HG02852 (cell line): ENCODE measurements at regions not wholly inside any gene's neighbourhood (a gene's known extent, or its start where the extent isn't known, plus 50 kb on each side); places are given as distances from the start of the nearest gene placed in this dataset.

Source experiments
- ATAC-seq: cut with Tn5 transposase; IDR thresholded peaks from one replicate; pipeline ENCODE4 v1.9.1; 2021; ENCODE audit warnings: mild to moderate bottlenecking, moderate library complexity; ENCODE audit not compliant: unreplicated experiment

DNA sequence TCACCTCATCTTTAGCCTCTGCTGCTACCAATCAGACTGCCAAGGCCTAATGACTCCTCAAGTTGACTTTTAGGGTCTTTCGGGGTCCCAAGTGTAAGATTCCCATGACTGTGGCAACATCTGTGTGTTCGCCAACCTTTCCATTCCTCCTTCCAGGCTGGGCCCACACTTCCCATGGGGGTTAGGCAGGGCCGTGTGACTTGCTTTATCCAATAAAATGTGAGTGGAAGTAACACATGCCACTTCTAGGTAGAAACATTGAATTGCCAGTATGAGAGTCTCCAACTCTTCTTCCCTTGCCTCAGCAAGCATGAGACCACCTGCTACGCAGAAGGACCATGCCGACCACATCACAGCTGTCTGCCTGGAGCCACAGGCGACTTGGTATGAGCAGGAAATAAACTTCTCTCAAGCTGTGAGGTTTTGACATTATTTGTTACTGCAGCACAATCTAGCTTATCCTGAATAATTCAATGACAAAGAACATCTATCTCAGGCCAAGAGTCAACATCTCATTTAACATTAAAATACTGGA lies 190.4 kb upstream of the IER5L start:
- no peak for ATAC-seq

DNA sequence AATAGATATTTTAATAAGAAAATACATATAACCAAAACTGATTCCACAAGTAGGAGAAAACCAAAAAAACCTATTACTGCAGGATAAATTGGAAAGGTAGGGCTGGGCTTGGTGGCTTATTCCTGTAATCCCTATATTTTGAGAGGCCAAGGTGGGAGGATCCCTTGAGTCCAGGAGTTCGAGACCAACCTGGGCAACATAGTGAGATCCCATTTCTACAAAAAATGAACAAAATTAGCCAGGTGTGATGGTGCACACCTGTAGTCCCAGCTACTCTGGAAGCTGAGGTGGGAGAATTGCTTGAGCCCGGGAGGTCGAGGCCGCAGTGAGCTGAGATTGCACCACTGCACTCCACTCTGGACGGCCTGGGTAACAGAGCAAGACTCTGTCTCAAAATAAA lies 189.2 kb upstream of the IER5L start:
- ATAC-seq, result no peak

DNA sequence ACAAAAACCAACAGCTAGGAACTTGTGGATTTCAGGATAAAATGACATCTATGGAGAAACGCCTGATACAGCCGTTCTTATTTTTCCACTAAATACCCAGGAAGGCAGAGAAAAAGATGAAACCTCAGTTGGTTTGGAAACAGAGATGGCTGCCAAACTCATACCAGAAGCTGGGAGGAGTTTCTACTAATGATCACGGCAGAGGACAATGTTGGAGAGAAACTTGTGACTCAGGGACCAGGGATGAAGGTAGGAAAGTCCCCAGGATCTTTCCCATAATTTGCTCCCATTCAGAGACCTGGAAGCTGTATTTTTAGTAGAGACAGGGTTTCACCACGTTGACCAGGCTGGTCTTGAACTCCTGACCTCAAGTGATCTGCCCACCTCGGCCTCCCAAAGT lies 187.1 kb upstream of the IER5L start:
- ATAC-seq, result no peak

DNA sequence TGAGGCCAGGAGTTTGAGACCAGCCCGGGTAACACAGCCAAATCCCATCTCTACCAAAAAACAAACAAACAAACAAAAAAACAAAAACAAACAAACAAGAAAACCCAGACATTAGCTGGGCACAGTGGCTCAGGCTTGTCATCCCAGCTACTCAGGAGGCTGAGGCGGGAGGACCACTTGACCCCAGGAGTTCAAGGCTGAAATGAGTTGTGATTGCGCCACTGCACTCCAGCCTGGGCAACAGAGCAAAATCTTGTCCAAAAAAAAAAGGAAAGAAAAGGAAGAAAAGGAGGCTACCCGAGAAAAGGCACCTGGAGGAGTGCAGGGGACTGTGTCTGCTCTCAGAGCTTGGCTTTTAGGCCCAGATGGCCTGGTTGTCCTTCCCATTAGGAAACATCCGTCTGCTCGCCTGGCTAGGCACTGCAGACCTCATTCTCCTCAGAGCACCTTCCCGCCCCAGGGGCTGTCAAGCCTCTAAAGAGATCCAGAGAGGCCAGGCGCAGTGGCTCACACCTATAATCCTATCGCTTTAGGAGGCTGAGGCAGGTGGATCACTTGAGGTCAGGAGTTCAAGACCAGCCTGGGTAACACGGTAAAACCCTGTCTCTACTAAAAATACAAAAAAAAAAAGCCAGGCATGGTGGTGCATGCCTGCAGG lies 185.3 kb upstream of the IER5L start:
- no peak for ATAC-seq

DNA sequence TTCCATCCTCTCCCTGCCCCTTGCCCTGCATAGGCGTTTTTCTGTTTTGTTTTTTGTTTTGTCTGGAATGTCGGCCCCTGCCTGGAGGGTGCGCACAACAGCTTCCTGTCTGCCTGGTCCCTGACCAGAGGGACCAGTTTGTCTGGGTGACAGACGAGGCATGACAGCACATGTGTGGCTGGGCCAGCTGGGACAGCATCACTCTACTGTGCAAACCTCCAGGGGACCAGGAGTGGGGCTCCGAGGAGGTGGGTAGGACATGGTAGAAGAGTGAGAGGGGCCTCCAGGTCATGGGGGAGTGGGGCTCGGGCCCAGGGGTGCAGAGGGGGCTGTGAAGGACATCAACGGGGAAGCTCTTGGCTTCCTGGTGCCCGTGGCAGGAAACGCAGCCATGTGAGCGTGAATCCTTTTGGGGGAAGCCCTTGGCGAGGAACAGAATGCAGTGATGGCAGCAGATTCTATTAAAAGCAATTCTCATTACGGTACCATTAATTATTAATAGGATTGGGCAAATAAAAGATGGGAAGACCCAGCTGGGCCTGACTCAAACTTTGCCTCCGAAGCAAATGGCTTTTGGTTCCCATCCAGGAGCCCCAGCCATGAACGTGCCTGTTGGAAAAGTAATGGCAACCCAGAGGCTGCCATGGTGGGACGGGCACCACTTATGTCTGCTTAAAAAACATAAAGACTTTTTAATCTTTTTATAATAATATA lies 184.4 kb upstream of the IER5L start:
- ATAC-seq, result no peak

DNA sequence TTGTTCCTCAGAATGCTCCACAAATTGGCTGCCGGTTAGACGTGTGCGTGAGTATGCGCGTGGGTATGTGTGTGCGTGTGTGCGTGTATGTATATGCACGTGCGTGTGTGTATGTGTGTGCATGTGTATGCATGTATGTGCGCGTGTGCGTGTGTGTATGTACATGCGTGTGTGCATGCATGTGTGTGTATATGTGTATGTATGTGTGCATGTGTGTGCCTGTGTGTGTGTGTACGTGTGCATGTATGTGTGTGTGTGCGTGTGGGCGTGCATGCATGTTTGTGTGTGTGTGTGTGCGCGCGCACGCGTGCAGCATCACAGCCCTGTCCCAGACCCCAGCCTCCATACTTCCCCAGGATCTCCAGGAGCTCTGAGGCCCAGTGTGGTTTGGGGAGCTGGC lies 183.1 kb upstream of the IER5L start:
- ATAC-seq, result no peak

DNA sequence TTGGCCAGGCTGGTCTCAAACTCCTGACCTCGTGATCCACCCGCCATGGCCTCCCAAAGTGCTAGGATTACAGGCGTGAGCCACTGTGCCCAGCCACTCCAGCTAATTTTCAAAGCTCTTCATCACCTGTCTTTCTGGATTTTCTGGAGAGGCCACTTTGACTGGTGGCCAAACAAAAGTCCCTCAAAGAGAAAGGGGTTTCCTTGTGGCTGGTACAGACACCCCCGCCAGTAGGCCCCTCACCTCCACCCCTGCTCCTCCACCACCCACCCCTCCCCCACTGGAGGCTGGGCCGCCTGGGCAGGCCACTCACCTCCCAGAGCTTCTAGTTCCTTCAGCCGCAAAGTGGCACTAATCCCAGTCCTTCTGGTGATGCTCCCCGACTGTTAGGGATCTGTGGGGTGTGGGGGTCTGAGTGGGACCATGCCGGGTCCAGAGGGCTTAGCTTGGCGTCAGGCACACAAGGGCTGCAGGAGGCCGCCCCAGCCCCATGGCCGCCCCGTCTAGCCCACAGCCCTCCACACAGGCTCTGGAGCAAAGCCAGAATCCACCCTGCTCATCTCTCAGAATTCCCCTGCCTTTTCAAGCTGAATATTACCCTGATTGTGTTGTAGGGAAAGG lies 182.0 kb upstream of the IER5L start:
- ATAC-seq, result no peak

DNA sequence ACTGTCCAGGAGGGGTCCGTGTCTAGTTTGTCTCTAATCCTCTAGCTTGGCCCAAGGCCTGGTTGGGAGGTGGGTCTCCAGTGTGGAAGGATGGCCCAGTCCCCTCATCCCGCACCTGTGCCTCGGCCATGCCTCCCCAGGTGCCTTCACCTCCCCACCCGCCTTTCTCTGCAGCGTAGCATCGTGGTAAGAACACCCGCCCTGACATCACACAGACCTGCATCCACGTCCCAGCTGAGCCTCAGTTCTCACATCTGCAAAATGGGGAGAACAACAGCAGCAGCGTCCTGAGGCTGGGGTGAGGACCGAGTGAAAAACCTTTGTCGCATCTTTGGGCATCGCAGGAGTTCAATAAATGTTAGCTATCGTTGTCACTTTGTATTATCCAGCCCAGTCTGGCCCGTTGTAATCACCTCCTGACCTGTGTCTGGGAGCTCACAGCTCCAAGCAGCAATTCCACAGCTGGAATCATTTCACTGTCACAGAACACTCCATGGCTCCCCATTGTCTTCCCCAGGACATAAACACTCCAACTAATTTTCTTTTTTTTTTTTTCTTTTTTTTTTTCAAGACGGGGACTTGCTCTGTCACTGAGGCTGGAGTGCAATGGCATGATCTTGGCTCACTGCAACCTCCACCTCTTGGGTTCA lies 181.2 kb upstream of the IER5L start:
- ATAC-seq, result no peak

DNA sequence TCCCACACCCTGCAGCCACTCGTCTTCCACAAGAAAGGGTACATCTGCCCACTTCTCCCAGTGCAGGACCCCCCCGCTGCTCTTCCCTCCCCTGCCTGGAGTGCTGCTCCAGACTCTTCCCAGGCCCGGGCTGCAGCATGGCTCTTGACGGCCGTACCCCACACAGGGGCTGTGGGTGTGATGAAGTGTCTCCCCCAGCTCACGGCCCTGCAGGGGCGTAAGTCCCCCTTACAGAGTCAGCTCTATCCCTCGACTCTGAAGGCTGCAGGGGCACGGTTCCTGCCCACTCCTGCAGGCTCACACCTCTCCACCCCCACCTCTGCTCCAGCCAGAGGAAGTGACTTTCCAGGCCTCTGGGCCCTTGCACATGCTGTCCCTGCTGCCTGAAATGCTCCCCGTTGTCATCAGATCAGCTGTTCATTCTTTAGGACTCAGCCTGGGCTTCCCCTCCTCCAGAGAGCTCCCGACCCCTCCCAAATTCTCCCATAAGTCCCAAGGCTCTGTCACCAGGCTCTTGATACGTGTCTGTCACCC lies 180.6 kb upstream of the IER5L start:
- no peak for ATAC-seq

DNA sequence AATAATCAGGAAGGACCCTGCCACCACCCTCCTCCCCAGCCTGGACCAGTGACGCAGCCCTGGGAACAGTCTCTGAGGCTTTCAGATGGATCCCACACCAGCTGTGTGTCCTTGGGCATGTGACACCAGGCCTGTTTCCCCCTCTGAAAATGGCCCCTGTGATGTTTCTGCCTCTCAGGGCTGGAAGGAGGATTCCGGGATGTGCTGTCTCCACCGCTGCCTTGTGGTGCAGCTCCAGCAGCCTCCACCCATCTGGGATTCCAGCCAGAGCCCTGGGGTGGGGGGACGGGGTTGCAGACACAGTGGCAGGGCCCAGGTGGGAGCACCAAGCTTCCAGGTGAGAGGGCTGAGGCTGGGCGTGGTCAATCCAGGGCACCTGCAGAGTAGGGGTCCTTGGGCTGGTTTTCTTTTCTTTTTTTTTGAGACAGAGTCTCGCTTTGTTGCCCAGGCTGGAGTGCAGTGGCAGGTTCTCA lies 179.7 kb upstream of the IER5L start:
- ATAC-seq, result no peak

DNA sequence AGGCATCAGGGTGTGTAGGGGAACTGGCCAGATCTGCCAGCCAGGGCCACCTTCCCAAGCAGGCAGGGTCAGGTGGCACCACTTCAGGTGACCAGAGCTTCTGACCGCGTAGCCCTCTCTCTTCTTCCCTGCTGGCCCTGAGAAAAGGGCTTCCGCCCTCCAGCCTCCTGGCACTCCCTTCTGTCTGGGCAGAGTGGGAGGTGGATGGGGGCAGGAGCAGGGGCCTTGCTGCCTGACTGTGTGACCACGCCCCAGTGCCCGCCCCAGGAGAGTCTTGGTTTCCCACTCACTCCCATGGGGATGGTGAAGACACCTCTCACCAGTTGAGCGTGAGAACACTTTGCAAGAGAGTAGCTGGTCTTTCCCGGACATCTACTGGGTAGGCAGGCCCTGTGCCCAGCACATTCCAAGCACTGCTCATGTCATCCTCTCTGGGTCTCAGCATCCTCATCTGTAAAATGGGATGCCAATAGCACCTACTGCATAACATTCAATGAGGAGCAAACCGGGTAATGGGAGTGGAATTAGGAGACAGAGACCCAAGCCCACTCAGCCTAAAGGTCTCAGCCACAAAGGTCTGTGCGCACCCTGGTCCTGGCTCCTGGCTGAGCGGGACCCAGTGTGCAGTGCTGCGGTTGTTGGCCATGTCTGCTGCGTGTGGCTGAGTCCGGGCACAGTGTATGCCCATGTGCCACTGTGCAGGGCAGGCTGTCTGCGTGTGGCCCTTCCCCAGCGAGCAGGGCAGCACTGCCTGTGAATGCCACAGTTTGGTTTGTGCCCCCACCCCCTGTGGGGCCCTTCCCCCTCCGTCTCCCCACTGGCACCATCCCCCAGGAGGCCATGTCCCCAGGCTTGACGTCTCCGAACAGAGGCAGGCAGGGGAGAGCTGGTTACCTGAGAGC lies 179.1 kb upstream of the IER5L start:
- no peak for ATAC-seq

DNA sequence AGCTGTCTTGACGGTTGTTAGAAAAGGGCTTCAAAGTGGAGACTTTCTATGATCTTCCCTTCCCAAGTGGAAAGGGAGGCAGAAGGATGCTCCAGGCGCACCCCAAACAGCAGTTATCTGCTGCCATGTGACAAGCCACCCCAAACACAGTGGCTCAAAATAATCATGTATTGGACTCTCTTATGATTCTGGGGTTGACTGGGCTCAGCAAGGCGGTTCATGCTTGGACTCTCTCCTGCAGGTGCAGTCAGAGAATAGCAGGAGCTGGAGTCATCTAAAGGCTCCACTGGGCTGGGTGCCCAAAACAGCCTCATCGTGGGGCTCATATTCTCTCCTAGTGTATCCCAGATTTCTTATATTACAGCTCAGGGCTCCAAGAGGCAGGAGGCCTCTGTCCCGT lies 177.6 kb upstream of the IER5L start:
- ATAC-seq, result no peak

DNA sequence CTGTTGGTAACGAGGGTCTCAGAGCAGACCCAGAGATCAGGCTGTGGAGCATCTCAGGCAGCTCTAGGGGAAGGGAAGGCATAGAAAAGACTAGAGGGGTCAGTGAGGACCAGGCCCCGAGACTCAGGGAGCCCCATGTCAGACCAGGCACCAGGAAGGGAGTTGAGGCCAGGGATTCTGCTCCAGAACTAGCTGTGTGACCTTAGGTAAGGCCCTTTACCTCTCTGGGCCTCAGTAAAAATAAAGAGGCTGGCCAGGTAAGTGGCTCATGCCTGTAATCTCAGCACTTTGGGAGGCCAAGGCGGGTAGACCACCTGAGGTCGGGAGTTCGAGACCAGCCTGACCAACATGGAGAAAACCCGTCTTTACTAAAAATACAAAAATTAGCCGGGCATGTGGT lies 176.4 kb upstream of the IER5L start:
- no peak for ATAC-seq

DNA sequence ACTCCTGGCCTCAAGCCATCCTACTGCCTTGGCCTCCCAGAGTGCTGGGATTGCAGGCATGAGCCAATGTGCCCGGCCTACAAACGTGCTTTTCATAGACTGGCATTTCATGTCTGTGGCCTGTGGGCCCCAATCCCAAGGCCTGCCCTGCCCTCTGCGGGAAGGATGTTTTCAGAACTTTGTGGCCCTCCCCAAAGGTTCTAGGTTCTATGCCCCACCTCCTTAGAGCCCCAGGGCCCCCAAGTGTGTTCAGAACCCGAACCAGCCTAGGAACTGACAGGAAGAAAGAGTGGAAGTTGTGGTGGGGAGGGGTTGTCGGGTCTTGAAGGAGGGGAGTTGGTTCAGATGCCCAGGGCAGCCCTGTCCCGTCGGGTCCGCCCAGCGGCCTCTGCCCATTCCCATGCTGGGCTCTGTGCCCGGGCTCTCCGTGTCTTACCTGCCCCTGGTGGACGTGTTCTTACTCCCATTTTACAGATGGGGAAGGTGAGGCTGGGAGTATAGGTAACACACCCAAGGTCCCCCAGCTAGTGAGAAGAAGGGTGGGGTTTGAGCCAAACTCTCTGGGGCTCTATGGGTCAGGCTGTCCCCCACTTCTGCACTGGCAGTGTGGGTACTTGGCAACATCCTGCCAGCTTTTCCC lies 175.8 kb upstream of the IER5L start:
- ATAC-seq, result no peak

DNA sequence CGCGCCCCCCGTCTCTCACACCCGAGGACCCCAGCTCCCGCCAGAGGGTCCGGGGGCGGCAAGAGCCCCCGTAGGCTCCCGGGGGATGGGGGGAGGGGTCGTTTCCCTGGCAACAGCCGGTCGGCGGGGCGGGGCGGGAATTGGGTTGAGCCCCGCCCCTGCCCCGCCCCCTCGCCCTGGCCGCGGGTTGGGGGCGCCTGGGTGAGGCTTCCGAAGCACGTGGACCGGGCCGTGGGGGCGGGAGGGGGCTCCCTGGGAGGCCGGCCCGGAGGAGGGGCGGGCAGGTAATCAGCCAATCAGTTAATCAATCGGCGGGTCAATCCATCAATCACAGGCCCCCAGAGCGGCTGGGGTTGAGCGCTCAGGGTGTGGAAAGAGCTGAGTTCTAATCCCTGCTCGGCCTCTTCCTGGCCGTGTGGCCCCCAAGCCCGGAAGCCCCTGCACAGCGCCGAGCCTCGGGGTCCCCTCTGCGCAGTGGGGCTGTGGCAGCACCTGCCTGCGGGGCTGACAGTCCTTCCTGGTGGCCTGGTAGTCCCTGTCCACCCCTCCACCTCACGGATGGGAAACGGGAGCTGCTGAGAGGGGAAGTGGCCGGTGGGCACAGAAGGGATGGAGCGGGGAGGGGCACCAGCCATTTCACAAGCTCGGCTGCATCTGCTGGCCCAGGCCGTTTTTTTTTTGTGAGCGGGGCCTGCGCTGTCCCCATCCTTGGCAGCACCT lies 174.2 kb upstream of the IER5L start:
- ATAC-seq, result no peak

DNA sequence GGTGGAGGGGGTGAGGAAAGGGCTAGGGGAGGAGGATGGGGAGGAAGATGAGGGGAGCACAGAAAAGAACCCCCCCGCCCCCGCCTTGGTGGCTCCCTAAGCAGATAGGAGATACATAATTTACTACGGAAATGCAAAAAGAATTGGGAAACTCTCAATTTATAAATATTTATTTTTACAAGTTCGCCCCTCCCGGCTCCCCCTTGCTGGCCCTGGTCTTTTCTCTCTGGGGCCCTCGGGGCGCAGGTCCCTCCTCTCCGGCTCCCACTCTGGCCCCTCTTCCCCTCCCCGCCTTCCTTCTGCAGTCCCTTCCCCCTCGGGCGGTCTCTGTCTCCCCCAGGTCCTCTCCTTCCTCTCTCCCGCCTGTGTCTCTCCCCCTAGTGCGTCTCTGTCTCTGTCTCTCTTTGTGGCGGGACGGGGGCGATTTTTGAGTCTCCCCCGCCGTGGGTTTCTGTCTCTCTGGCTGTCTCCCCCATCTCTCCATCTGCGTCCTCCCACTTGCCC lies 173.6 kb upstream of the IER5L start:
- no peak for ATAC-seq

DNA sequence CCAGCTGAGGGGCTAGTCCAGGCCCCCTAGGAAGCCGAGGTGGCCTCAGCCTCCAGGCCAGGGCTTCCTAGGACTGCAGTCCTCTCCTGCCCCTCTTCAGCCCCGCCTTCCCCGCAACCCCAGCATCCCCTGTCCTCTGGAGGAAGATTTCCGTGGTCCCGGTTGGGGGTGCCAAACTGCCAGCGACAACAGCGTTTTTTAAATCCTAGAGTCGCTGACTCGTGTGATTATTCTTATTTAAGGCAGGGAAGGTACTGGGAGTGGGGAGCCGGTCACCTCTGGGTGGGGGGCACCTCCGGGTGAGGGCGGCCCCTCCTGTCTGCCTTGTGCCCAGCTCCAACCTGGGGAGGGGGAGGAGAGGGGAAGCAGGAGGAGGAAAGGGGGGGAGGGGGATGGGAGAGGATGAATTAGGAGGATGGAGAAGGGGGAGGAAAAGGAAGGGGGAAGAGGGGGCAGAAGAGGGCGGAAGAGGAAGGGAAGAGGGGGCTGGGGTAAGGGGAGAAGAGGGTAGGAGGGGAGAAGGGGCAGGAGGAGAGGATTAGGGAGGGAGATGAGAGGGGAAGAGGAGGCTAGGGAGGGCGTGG lies 173.1 kb upstream of the IER5L start:
- no peak for ATAC-seq

DNA sequence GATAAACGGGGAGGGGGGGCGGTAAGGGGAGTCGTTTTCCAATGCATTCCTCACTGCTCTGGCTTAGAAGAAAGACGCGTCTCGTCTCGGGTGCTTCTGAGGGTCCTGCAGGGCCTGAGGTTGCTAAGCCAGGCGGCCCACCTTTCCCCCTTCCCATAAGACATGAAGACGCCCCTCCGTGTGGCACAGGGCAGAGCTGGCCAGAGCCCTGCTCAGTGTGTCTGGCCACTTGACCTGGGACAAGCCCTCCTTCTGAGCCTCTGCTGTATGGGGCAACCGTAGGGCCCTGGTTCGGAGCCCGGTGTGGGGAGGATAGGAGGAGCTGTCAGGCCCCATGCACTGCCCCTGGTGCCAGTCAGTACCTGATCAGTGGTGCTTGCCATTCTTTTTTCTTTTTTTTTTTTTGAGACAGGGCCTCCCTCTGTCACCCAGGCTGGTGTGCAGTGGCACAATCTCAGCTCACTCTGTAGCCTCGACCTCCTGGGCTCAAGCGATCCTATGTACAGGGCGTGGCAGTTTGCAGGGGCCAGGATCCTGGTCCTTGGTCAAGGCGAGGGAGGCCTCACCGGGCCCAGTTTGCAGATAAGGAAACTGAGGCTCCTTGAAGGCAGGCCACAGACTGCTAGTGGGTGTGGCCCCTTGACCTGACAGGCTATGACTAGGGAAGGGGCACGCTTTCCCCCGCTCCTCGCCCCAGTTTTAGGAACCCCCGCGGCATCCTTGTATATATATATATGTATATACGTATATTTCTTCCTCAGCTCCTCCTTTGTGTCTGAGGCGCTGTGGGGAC lies 172.3 kb upstream of the IER5L start:
- no peak for ATAC-seq
